HCT116 (cell line): ENCODE measurements at regions not wholly inside any gene's neighbourhood (a gene's known extent, or its start where the extent isn't known, plus 50 kb on each side); places are given as distances from the start of the nearest gene placed in this dataset.

Experiments used
- ATAC-seq: fragments of 200-7000 bp; cut with Tn5 transposase; 2 replicates; pipeline ENCODE4 v1.9.1; 2020; ENCODE audit warnings: mild to moderate bottlenecking, moderate library complexity
- BruUV-seq: library from RNA; stranded (reverse); fragments of 400-500 nt; replicated peaks from 2 replicates; lab custom pipeline; 2021; lab: Mats Ljungman, UMichigan
- CTCF ChIA-PET: fragments of 300-600 bp; sonication (Branson Sonifier 250); formaldehyde crosslinking; loops from one replicate; lab custom pipeline; 2021; ENCODE audit warnings: antibody characterized with exemption; lab: Charles Lee
- POLR2A ChIA-PET: fragments of 300-600, 350-600 bp; sonication (Branson Sonifier 250); formaldehyde crosslinking; loops from one replicate; lab custom pipeline; 2021; ENCODE audit warnings: antibody characterized with exemption; lab: Charles Lee
- RAD21 ChIA-PET, 2 experiments: fragments of 300-600 bp; sonication (Branson Sonifier 250); formaldehyde crosslinking; loops; one replicate each; lab custom pipeline; 2023; ENCODE audit warnings: low total read pairs in 2 of 2; ENCODE audit not compliant: uncharacterized antibody in 2 of 2, unreplicated experiment in 2 of 2, low non-redundant PET in 1 of 2; lab: Charles Lee
- DNase-seq: peaks from one replicate; pipeline ENCODE4 v3.0.0-alpha.2; 2010; ENCODE audit warnings: low read depth, low spot score
- H2AFZ ChIP-seq: fragments of 200-600 bp; shearing (Covaris generic), sonication (generic); 2 replicates; pipeline ENCODE4 v1.6.1; 2017; ENCODE audit warnings: low read depth, mixed run types, mixed read lengths, antibody characterized with exemption, low read length; ENCODE audit not compliant: poor library complexity, severe bottlenecking
- H3K27ac ChIP-seq: 2 replicates; pipeline ENCODE4 v1.5.1; 2012; ENCODE audit warnings: low read depth, low read length
- H3K27me3 ChIP-seq: fragments of 200-600 bp; sonication (generic); 2 replicates; pipeline ENCODE4 v1.6.1; 2016; ENCODE audit warnings: mixed run types, low read length, mixed read lengths; ENCODE audit not compliant: insufficient read depth
- H3K36me3 ChIP-seq, 2 experiments: fragments of 200-500 bp in 1 of 2; fragments of 200-600 bp in 1 of 2; sonication (Bioruptor generic) in 1 of 2; sonication (generic) in 1 of 2; 2 replicates each; pipeline versions ENCODE4 v1.5.1 to v1.6.1; 2014 to 2016; ENCODE audit warnings: low read length in 2 of 2, inconsistent platforms in 1 of 2, mixed read lengths in 1 of 2, mixed run types in 1 of 2; ENCODE audit not compliant: insufficient read depth in 2 of 2, control insufficient read depth in 1 of 2
- H3K4me1 ChIP-seq, 2 experiments: fragments of 200-600 bp in 1 of 2; sonication (generic) in 1 of 2; 2 replicates each; pipeline versions ENCODE4 v1.5.1 to v1.6.1; 2012 to 2017; ENCODE audit warnings: low read length in 2 of 2, inconsistent platforms in 1 of 2, mild to moderate bottlenecking in 1 of 2, mixed read lengths in 1 of 2, mixed run types in 1 of 2, moderate library complexity in 1 of 2; ENCODE audit not compliant: insufficient read depth in 2 of 2, control insufficient read depth in 1 of 2
- H3K4me2 ChIP-seq: fragments of 200-600 bp; sonication (generic); 2 replicates; pipeline ENCODE4 v1.6.1; 2017; ENCODE audit warnings: mixed run types, low read length, mixed read lengths
- H3K4me3 ChIP-seq, 2 experiments: fragments of 200-600 bp in 1 of 2; sonication (generic) in 1 of 2; replicated peaks in 1 of 2; 2 replicates each; pipeline ENCODE4 v1.5.1; 2011 to 2016; ENCODE audit warnings: low read length in 2 of 2, control low read depth in 1 of 2, low read depth in 1 of 2, mild to moderate bottlenecking in 1 of 2, mixed read lengths in 1 of 2, mixed run types in 1 of 2
- H3K79me2 ChIP-seq: fragments of 200-600 bp; sonication (generic); 2 replicates; pipeline ENCODE4 v1.6.1; 2017; ENCODE audit warnings: mild to moderate bottlenecking, mixed run types, low read length, moderate library complexity, mixed read lengths; ENCODE audit not compliant: insufficient read depth
- H3K9ac ChIP-seq: fragments of 200-600 bp; sonication (generic); 2 replicates; pipeline ENCODE4 v1.6.1; 2016; ENCODE audit warnings: low read length, mixed read lengths
- H3K9me2 ChIP-seq: fragments of 200-600 bp; sonication (generic), shearing (Covaris generic); 2 replicates; pipeline ENCODE4 v1.6.1; 2017; ENCODE audit warnings: mixed run types, mild to moderate bottlenecking, moderate library complexity; ENCODE audit not compliant: insufficient read depth
- H3K9me3 ChIP-seq, 2 experiments: fragments of 200-500 bp in 1 of 2; fragments of 200-600 bp in 1 of 2; sonication (Bioruptor generic) in 1 of 2; sonication (generic) in 1 of 2; 2 replicates each; pipeline ENCODE4 v1.6.1; 2014 to 2017; ENCODE audit warnings: low read length in 2 of 2, mixed read lengths in 2 of 2, inconsistent platforms in 1 of 2, low read depth in 1 of 2, mild to moderate bottlenecking in 1 of 2, mixed run types in 1 of 2, moderate library complexity in 1 of 2; ENCODE audit not compliant: control insufficient read depth in 1 of 2, insufficient read depth in 1 of 2
- H4K20me1 ChIP-seq: fragments of 200-600 bp; sonication (generic), shearing (Covaris generic); 2 replicates; pipeline ENCODE4 v1.6.1; 2017; ENCODE audit warnings: mixed run types, mild to moderate bottlenecking, moderate library complexity; ENCODE audit not compliant: insufficient read depth
- ATF3 ChIP-seq: IDR thresholded peaks from 2 replicates; pipeline ENCODE4 v1.6.1; 2012
- CBX3 ChIP-seq: IDR thresholded peaks from 2 replicates; pipeline ENCODE4 v1.6.1; 2012; ENCODE audit warnings: low read depth
- CEBPB ChIP-seq: IDR thresholded peaks from 2 replicates; pipeline ENCODE4 v1.6.1; 2012; ENCODE audit warnings: low read depth
- CTCF ChIP-seq, 3 experiments: fragments of 200-600 bp in 1 of 3; sonication (generic) in 1 of 3; IDR thresholded peaks in 2 of 3; conservative IDR thresholded peaks in 1 of 3; 2 replicates each; pipeline ENCODE4 v1.5.1; 2012 to 2017; ENCODE audit warnings: low read depth in 2 of 3, low read length in 2 of 3, antibody characterized with exemption in 1 of 3, borderline replicate concordance in 1 of 3, control low read depth in 1 of 3, mild to moderate bottlenecking in 1 of 3, mixed read lengths in 1 of 3, mixed run types in 1 of 3, moderate library complexity in 1 of 3; ENCODE audit not compliant: insufficient read depth in 1 of 3
- EGR1 ChIP-seq: IDR thresholded peaks from 2 replicates; pipeline ENCODE4 v1.6.1; 2012; ENCODE audit warnings: low read depth
- EZH2 ChIP-seq: fragments of 200-600 bp; sonication (generic); IDR thresholded peaks from 2 replicates; pipeline ENCODE4 v1.6.1; 2017; ENCODE audit warnings: antibody characterized with exemption, mixed run types
- EZH2phosphoT487 ChIP-seq: fragments of 200-600 bp; IDR thresholded peaks from 2 replicates; pipeline ENCODE4 v1.6.1; 2018; ENCODE audit warnings: antibody characterized with exemption, borderline replicate concordance
- FOSL1 ChIP-seq: IDR thresholded peaks from 2 replicates; pipeline ENCODE4 v1.6.1; 2012; ENCODE audit warnings: low read depth
- JUND ChIP-seq: IDR thresholded peaks from 2 replicates; pipeline ENCODE4 v1.6.1; 2012
- MAX ChIP-seq: IDR thresholded peaks from 2 replicates; pipeline ENCODE4 v1.6.1; 2012
- POLR2A ChIP-seq: IDR thresholded peaks from 2 replicates; pipeline ENCODE4 v1.7.0; 2011; ENCODE audit warnings: borderline replicate concordance; ENCODE audit not compliant: insufficient read depth, insufficient read length; ENCODE audit errors: extremely low read depth
- RAD21 ChIP-seq: IDR thresholded peaks from 2 replicates; pipeline ENCODE4 v1.6.1; 2012; ENCODE audit warnings: low read depth, mild to moderate bottlenecking
- SIN3A ChIP-seq: IDR thresholded peaks from 2 replicates; pipeline ENCODE4 v1.6.1; 2012; ENCODE audit warnings: low read depth
- SP1 ChIP-seq: IDR thresholded peaks from 2 replicates; pipeline ENCODE4 v1.6.1; 2012; ENCODE audit warnings: low read depth
- TCF7L2 ChIP-seq: IDR thresholded peaks from 2 replicates; pipeline ENCODE4 v1.7.0; 2011; ENCODE audit warnings: borderline replicate concordance, inconsistent platforms; ENCODE audit not compliant: insufficient read depth, insufficient read length; ENCODE audit errors: extremely low read depth
- YY1 ChIP-seq: IDR thresholded peaks from 2 replicates; pipeline ENCODE4 v1.6.1; 2011; ENCODE audit warnings: low read length, low read depth, moderate library complexity, mild to moderate bottlenecking; ENCODE audit not compliant: insufficient replicate concordance; ENCODE audit errors: extremely low read depth
- ZBTB33 ChIP-seq: IDR thresholded peaks from 2 replicates; pipeline ENCODE4 v1.6.1; 2011; ENCODE audit warnings: mild to moderate bottlenecking, low read length, moderate library complexity; ENCODE audit not compliant: insufficient replicate concordance; ENCODE audit errors: extremely low read depth
- ZFX ChIP-seq: fragments of 450-650 bp; IDR thresholded peaks from 2 replicates; pipeline ENCODE4 v1.6.1; 2017
- intact Hi-C: fragments of 100-400 bp; cut with micrococcal nuclease; formaldehyde crosslinking; loops from 2 replicates; pipeline ENCODE4 v1.10.0; 2022

GRCh38 chr9:11946531-11946930, 746.7 kb upstream of the TYRP1 start:
- no TSS peak for BruUV-seq
- Histone ChIP-seq H4K20me1 (no peaks in the 10 kb centered on the region), H3K79me2 (no peaks in the 10 kb centered on the region), H3K9ac (no peak overlapping the region)
- ATAC-seq: no peak
- TF ChIP-seq ZFX: no peak
- no peak for TF ChIP-seq ATF3
- no peak for TF ChIP-seq SP1
- no peak for TF ChIP-seq RAD21
- TF ChIP-seq JUND: no peak
- TF ChIP-seq FOSL1: no peak
- TF ChIP-seq EGR1: no peak
- TF ChIP-seq EZH2: no peak
- no peak for TF ChIP-seq POLR2A
- no peak for TF ChIP-seq CBX3
- no peak for TF ChIP-seq CEBPB
- TF ChIP-seq TCF7L2: no peak
- TF ChIP-seq CTCF (IDR thresholded peaks at IDR 0.05 in 2 of 3, conservative IDR thresholded peaks at IDR 0.05 in 1 of 3; ENCODE audit: borderline replicate concordance in 1 of 3, insufficient read depth in 1 of 3, low read depth in 2 of 3, low read length in 2 of 3): no peak
- TF ChIP-seq EZH2phosphoT487: no peak
- TF ChIP-seq YY1: no peak
- no peak for TF ChIP-seq SIN3A
- TF ChIP-seq ZBTB33: no peak
- no peak for TF ChIP-seq MAX
- TF ChIP-seq, all 23 proteins: peak for 0
- DNase-seq: no peak
- intact Hi-C loops: no loop called here
- H3K4me1 ChIP-seq: no peaks in the 10 kb centered on the region
- H3K27ac ChIP-seq: no peak overlapping the region
- no peak overlapping the region for H3K4me2 ChIP-seq
- no peaks in the 10 kb centered on the region for H3K9me2 ChIP-seq
- H3K27me3 ChIP-seq: no peaks in the 10 kb centered on the region
- ChIA-PET CTCF (no interaction called here), RAD21 (no interaction called here), POLR2A (no interaction called here)
- peaks cover 0 to 13% of the 10 kb centered on the region in 2 experiments; a peak in 2 of 4 replicates for H3K9me3 ChIP-seq
- H2AFZ ChIP-seq: no peak overlapping the region
- no peaks in the 10 kb centered on the region for H3K36me3 ChIP-seq
- no peak overlapping the region for H3K4me3 ChIP-seq
